Jurkat, Clone E6-1 (cell line): ENCODE measurements at regions not wholly inside any gene's neighbourhood (a gene's known extent, or its start where the extent isn't known, plus 50 kb on each side); places are given as distances from the start of the nearest gene placed in this dataset.
"Not testable (repeated sequence)": the region's sequence is repeated elsewhere in the genome, so short reads cannot be mapped to it uniquely, and the experiment has no call there.

Experiments
- DNase-seq: peaks from one replicate; pipeline ENCODE4 v3.0.0-alpha.2; 2011; ENCODE audit warnings: low read depth, low spot score
- H3K4me3 ChIP-seq: 2 replicates; pipeline ENCODE4 v1.5.1; 2011; ENCODE audit warnings: mild to moderate bottlenecking, low read length, control low read depth, moderate library complexity

- no peak overlapping the region for H3K4me3 ChIP-seq
- no peak for DNase-seq
Measured at GRCh38 chr9:7507026-7507425, 292.6 kb downstream of the DMAC1 start.

GRCh38 chr9:7500521-7500920 is 299.1 kb downstream of the DMAC1 start:
- no peak overlapping the region for H3K4me3 ChIP-seq
- DNase-seq, result no peak

DNA sequence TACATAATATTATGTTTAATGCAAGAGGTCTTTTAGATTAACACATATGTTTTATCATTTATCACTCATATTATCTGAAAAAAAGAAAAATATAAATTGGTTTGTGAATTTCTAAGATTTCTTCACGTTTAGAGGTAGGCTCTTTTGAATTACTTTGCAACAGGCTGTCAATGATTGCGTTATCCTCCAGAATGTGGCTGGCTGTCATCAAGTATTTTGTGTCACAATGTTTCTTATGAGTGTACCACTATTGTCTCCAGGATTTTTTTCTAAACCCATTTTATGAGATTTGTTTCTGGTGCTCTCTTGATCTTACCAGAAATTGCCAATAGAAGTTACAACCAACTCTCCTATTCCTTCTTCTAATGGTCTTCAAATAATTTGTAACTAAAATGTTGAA is 307.9 kb downstream of the DMAC1 start:
- H3K4me3 ChIP-seq, result no peak overlapping the region
- no peak for DNase-seq

DNA sequence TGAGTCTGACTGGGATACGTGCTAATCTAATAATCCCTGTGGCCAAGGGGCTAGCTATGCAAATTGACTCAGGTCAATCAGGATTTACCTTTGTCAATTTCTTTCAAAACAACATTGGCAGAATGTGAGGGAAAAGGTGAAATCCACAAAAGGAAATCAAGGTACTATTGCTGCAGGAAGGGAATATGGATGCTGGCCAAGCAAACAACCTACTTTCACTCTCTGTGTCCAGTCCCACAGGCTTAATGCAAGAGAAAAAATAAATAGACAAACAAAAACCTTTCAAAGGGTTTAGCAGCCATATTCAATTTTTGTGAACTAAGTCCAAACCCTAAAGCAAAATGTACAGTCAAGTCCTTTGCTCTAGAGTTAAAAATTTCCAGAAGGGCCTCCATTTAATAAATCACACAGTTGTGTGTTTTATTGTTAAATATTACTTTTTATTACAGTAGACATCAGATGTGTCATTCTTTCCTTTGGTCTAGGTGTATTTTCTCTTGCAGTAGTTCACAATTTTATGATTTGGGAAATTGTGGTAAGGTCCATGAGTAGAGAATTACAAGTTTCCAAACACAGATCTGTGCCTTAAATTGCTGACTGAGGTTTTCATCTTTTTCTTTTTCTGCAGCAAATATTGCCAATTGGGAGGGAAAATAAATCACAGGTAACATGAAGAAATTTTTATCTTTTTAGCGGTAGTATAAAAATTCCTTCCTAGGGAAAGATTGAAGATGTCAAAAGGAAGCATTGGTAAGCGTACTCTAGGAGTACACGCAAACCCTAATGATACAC is 309.1 kb downstream of the DMAC1 start:
- no peak overlapping the region for H3K4me3 ChIP-seq
- DNase-seq, result no peak

DNA sequence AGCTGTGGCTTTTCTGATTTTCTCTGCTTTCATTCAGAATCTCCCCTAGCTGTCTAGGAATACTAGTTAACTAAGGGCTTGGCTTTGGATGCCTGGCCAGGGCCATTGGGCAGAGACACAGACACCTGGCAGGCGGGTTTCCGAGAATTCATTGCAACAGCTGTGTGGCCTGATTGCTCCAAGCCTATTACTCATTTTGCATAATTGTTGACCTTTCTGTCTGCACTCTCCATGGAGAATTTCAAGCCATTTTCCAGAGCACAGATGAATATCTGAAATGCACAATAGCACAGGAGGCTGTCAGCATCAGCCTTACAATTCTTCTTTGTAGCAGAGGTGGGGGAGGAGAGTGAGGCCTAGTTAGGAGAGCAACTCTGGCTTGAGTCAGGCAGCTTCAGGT is 310.5 kb downstream of the DMAC1 start:
- no peak for DNase-seq
- no peak overlapping the region for H3K4me3 ChIP-seq

GRCh38 chr9:7484014-7484413 is 315.6 kb downstream of the DMAC1 start:
- not testable (repeated sequence) for DNase-seq, H3K4me3 ChIP-seq

DNA sequence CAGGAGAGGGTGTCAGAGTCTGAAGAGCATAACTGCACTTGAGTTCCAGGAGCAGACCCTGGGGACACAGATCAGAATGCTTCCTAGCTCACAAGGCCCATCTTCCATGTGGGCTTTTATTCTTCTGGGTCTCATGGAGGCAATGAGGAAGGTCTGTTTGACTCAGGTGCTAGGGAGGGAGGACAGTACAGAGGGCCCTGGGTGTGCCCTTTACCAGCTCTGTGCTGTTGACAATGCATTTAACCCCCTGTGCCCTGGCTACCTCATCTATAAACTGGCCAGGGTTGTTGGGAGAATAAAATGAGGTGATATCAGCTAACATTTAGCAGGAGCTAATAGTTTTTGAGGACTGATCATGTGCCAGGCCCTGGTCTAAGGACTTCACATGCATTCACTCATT is 318.0 kb downstream of the DMAC1 start:
- H3K4me3 ChIP-seq, result no peak overlapping the region
- DNase-seq, result no peak

DNA sequence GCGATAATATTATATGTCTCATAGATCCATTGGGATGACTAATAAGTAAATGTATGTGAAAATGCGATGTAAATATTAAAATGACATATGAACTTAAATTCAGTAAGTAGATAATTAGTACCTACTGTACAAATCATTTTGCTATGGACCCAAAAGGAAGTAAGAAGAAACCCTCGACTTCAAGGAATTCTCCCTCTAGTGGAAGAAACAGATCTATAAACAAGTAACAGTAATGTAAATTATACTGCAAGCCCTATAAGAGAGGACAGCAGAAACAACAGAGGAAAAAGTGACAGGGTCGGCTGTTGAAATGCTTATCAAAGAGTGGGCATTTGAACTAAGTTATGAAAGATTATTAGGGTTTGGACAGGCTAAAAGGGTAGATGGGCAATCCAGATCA is 320.3 kb downstream of the DMAC1 start:
- peak; percentile 16 for DNase-seq
- H3K4me3 ChIP-seq, result no peak overlapping the region

GRCh38 chr9:7478646-7479045 is 320.9 kb downstream of the DMAC1 start:
- H3K4me3 ChIP-seq, result no peak overlapping the region
- no peak for DNase-seq

GRCh38 chr9:7467186-7467585 is 332.4 kb downstream of the DMAC1 start:
- no peak for DNase-seq
- no peak overlapping the region for H3K4me3 ChIP-seq

DNA sequence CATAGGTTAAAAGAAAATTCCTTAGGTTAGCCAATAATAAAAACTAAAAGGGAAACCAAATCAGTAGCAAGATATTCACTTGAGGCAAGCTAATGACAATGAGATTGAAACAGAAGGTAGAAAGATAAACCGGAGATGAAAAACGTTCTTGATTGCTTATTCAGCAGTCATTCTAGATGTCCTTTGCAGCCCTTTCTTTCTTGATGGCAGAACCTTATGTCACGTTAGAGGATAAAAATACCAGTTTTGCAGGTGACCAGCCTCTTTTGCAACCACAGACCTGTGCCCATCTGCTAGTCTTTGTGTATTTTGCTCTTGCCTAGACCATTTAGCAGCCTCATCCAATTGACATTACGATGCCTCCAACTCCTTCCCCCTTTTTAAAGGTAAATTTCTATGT is 337.8 kb downstream of the DMAC1 start:
- H3K4me3 ChIP-seq, result no peak overlapping the region
- DNase-seq, result no peak

GRCh38 chr9:7456793-7457530 is 342.6 kb downstream of the DMAC1 start:
- H3K4me3 ChIP-seq, result no peak overlapping the region
- DNase-seq, result no peak

DNA sequence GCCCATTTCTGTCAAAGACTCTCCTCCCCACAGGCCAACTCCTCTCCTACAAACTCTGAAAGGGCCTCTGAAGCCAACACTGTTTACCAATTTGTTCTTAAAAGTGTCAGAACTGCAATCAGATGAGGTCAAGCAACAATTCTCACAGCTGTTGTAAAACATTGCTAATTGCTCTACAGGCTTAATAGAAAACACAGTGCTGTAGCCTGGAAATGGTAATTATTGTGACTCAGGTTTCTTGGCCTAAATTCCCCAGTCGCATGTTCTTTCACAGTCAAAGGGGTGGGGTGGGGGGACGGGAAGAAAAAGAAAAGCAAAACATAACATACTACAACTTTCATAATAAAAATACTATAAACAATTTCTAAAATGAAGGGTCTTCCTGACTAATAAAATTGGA is 343.2 kb downstream of the DMAC1 start:
- no peak for DNase-seq
- H3K4me3 ChIP-seq, result no peak overlapping the region

- H3K4me3 ChIP-seq, result no peak overlapping the region
- no peak for DNase-seq
Measured at GRCh38 chr9:7454624-7455023, 345.0 kb downstream of the DMAC1 start.

DNA sequence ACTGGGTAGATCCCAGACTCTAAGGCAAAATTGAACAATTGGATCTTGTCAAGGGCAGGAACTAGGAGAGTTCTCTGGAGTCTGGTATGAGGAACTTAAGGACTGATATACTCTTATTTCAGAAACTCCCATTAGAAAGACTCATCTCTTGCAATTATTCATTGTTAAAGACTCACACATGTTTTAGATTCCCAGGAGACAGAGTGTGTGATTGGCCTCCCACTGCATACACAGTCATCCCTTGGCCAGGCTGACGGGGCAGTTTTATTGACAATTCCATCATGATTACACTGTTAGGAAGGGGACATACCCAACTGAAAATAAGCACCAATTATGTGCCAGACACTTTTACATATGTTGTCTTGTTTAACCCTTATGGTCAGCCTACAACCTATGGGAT is 347.2 kb downstream of the DMAC1 start:
- H3K4me3 ChIP-seq, result no peak overlapping the region
- no peak for DNase-seq

- DNase-seq, result no peak
- no peak overlapping the region for H3K4me3 ChIP-seq
Measured at GRCh38 chr9:7451062-7451461, 348.5 kb downstream of the DMAC1 start.

- no peak for DNase-seq
- H3K4me3 ChIP-seq, result no peak overlapping the region
Measured at GRCh38 chr9:7443541-7443940, 356.0 kb downstream of the DMAC1 start.

DNA sequence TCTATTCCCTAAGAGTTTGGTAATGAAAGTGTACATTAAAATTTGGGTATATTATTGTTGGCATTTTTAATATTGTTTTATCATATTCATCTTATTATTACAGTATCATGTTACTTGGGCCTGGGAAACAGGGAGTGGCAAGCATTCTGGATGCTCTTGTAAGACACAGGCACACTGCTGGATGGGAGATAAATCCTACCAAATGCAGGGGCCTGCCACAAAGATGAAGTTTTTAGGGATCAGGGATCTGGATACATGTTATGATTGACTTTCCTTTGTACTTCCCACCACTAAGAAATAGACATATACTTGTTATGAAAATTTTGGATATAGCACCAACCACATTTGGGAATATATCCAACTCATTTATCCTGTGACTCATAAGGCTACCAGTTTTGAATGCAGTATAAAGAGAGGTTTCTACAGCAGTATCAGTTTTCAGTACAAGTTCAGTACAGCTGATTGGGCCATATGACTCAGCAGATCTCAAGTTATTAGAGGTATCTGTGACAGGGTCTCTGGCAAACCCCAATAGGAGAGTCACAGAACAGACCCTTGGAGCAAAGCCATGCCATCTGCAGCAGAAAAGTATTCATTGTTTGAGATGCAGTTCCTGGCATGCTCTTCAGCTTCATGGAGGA is 360.1 kb downstream of the DMAC1 start:
- H3K4me3 ChIP-seq, result no peak overlapping the region
- no peak for DNase-seq

DNA sequence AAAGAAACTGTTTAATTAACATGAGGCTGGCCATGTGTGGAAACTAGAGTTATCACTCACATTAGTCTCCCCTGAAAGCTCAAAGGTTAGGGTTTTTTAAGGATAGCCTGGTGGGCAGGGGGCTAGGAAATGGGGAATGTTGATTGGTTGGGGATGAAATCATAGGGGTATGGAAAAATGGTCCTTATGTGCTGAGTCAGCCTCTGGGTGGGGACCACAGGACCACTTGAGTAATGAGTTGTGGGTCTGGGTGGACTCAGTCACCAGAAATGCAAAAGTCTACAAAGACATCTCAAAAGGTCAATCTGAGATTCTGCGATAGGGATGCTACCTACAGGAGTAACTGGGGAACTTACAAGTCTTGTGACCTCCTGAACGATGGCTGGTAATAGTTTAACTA is 362.8 kb downstream of the DMAC1 start:
- H3K4me3 ChIP-seq, result no peak overlapping the region
- no peak for DNase-seq

GRCh38 chr9:7433508-7434292 is 365.9 kb downstream of the DMAC1 start:
- H3K4me3 ChIP-seq, result no peak overlapping the region
- DNase-seq, result no peak
